ENCODE measurements at regions not wholly inside any gene's neighbourhood (a gene's known extent, or its start where the extent isn't known, plus 50 kb on each side); places are given as distances from the start of the nearest gene placed in this dataset.
A peak's percentile ranks its signal among the peaks of the same experiment; 100 is the strongest.

DNA sequence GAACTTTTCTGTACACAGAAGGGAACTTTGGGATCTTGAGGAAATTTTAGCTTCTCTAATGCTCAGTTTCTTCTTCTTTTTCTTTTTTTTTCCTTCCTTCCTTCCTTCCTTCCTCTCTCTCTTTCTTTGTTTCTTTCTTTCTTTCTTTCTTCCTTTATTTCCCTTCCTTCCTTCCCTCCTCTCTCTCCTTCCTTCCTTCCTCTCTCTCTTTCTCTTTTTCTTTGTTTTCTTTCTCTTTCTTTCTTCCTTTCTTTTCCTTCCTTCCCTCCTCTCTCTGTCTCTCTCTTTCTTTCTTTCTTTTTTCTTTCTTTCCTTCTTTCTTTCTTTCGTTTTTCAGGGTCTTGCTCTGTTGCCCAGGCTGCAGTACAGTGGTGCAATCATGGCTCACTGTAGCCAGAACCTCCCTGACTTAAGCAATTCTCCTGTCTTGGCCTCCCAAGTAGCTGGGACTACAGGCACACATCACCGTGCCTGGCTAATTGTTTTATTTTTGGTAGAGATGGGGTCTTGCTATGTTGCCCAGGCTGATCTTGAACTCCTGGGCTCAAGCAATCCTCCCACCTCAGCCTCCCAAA, 58.6 kb upstream of the SDK1 start:
- DNase-seq (ENCODE audit: low spot score), result no peak
- Histone ChIP-seq H3K9me2 (replicated peaks; ENCODE audit: insufficient read depth) (no peaks in the 10 kb centered on the region), H3K4me3 (no peak overlapping the region), H3K27me3 (no peaks in the 10 kb centered on the region), H3K4me2 (no peak overlapping the region), H3K4me1 (ENCODE audit: insufficient read depth) (peaks cover 9% of the 10 kb centered on the region), H4K20me1 (ENCODE audit: insufficient read depth, poor library complexity, severe bottlenecking) (no peaks in the 10 kb centered on the region), H3K9me3 (ENCODE audit: low read depth) (no peaks in the 10 kb centered on the region), H3K79me2 (no peaks in the 10 kb centered on the region), H2AFZ (no peak overlapping the region), H3K36me3 (replicated peaks; ENCODE audit: insufficient read depth, low read depth) (no peaks in the 10 kb centered on the region), H3K27ac (no peak overlapping the region)
- TF ChIP-seq EZH2 (IDR thresholded peaks at IDR 0.05; ENCODE audit: borderline replicate concordance) (no peak), EZH2phosphoT487 (IDR thresholded peaks at IDR 0.05; ENCODE audit: low read depth, severe bottlenecking, unreplicated experiment) (no peak)
- TF ChIP-seq, protein P1, sequence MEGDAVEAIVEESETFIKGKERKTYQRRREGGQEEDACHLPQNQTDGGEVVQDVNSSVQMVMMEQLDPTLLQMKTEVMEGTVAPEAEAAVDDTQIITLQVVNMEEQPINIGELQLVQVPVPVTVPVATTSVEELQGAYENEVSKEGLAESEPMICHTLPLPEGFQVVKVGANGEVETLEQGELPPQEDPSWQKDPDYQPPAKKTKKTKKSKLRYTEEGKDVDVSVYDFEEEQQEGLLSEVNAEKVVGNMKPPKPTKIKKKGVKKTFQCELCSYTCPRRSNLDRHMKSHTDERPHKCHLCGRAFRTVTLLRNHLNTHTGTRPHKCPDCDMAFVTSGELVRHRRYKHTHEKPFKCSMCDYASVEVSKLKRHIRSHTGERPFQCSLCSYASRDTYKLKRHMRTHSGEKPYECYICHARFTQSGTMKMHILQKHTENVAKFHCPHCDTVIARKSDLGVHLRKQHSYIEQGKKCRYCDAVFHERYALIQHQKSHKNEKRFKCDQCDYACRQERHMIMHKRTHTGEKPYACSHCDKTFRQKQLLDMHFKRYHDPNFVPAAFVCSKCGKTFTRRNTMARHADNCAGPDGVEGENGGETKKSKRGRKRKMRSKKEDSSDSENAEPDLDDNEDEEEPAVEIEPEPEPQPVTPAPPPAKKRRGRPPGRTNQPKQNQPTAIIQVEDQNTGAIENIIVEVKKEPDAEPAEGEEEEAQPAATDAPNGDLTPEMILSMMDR (IDR thresholded peaks at IDR 0.05; ENCODE audit: poor library complexity), result no peak
- 92% methylated on average over 2 of the region's 2 CpGs for WGBS (ENCODE audit: low lambda C conversion rate, missing lambda C conversion rate)

DNA sequence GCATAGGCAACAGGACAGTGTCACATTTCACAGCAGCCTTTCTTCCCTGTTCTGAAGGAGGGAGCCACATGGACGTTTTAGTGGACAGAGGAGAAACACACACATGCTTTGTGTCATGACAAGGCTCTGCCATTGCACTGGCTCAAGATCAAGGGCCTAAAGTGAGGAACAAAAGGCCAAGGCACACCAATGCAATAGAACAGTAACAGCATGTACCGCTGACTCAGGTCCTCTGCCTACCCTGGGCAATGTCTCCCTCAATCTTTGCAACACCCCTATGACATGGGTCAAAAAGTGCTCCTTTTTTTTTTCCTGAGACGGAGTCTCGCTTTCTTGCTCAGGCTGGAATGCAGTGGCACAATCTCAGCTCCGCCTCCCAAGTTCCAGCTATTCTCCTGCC, 57.8 kb upstream of the SDK1 start:
- TF ChIP-seq EZH2 (IDR thresholded peaks at IDR 0.05; ENCODE audit: borderline replicate concordance), result no peak
- TF ChIP-seq, protein P1 (IDR thresholded peaks at IDR 0.05; ENCODE audit: poor library complexity), result no peak
- TF ChIP-seq EZH2phosphoT487 (IDR thresholded peaks at IDR 0.05; ENCODE audit: low read depth, severe bottlenecking, unreplicated experiment), result no peak
- peak overlapping the region; percentile 15 for H3K4me2 ChIP-seq
- H3K27ac ChIP-seq, result no peak overlapping the region
- no peaks in the 10 kb centered on the region for H4K20me1 ChIP-seq (ENCODE audit: insufficient read depth, poor library complexity, severe bottlenecking)
- H3K4me3 ChIP-seq, result no peak overlapping the region
- no peak overlapping the region for H2AFZ ChIP-seq
- DNase-seq (ENCODE audit: low spot score), result no peak
- H3K9me2 ChIP-seq (replicated peaks; ENCODE audit: insufficient read depth), result no peaks in the 10 kb centered on the region
- no peaks in the 10 kb centered on the region for H3K36me3 ChIP-seq (replicated peaks; ENCODE audit: insufficient read depth, low read depth)
- H3K79me2 ChIP-seq, result no peaks in the 10 kb centered on the region
- WGBS (ENCODE audit: low lambda C conversion rate, missing lambda C conversion rate), result 73% methylated on average over 5 of the region's 5 CpGs
- no peaks in the 10 kb centered on the region for H3K27me3 ChIP-seq
- H3K9me3 ChIP-seq (ENCODE audit: low read depth), result no peaks in the 10 kb centered on the region
- peaks cover 9% of the 10 kb centered on the region for H3K4me1 ChIP-seq (ENCODE audit: insufficient read depth)

DNA sequence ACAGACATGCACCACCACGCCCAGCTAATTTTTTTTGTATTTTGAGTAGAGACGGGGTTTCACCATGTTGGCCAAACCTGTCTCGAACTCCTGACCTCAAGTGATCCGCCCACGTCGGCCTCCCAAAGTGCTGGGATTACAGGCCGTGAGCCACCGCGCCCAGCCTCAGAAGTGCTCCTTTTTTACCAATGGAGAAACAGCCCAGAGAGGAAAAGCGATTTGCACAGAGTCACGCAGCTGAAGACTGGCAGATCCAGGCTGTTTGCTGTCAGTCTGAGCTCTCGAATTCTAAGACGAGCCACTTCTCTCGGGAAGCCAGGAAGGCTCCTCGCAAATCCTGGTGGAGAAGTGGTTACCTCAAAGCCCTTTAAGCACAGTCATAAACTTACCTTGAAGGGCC, 57.4 kb upstream of the SDK1 start:
- H3K9me3 ChIP-seq (ENCODE audit: low read depth), result no peaks in the 10 kb centered on the region
- no peaks in the 10 kb centered on the region for H4K20me1 ChIP-seq (ENCODE audit: insufficient read depth, poor library complexity, severe bottlenecking)
- H3K9me2 ChIP-seq (replicated peaks; ENCODE audit: insufficient read depth), result no peaks in the 10 kb centered on the region
- H3K36me3 ChIP-seq (replicated peaks; ENCODE audit: insufficient read depth, low read depth), result no peaks in the 10 kb centered on the region
- H3K4me1 ChIP-seq (ENCODE audit: insufficient read depth), result peaks cover 9% of the 10 kb centered on the region
- no peak overlapping the region for H2AFZ ChIP-seq
- H3K4me2 ChIP-seq, result peak overlapping the region; percentile 15
- H3K27ac ChIP-seq, result peak overlapping the region; percentile 57
- no peaks in the 10 kb centered on the region for H3K79me2 ChIP-seq
- H3K4me3 ChIP-seq, result no peak overlapping the region
- TF ChIP-seq EZH2 (IDR thresholded peaks at IDR 0.05; ENCODE audit: borderline replicate concordance) (no peak), EZH2phosphoT487 (IDR thresholded peaks at IDR 0.05; ENCODE audit: low read depth, severe bottlenecking, unreplicated experiment) (no peak)
- TF ChIP-seq, protein P1 (IDR thresholded peaks at IDR 0.05; ENCODE audit: poor library complexity), result no peak
- WGBS (ENCODE audit: low lambda C conversion rate, missing lambda C conversion rate), result 71% methylated on average over 15 of the region's 15 CpGs
- no peak for DNase-seq (ENCODE audit: low spot score)
- no peaks in the 10 kb centered on the region for H3K27me3 ChIP-seq
